ENCODE measurements at regions not wholly inside any gene's neighbourhood (a gene's known extent, or its start where the extent isn't known, plus 50 kb on each side); places are given as distances from the start of the nearest gene placed in this dataset.

- TF ChIP-seq RARB (CRISPR knock-in tag; IDR thresholded peaks at IDR 0.05) (no peak), GLIS3 (CRISPR knock-in tag; IDR thresholded peaks at IDR 0.05) (no peak), CSRNP3 (CRISPR knock-in tag; IDR thresholded peaks at IDR 0.05) (no peak), SNAI2 (CRISPR knock-in tag; IDR thresholded peaks at IDR 0.05) (no peak), ZFP30 (CRISPR knock-in tag; IDR thresholded peaks at IDR 0.05) (no peak), POU6F1 (CRISPR knock-in tag; IDR thresholded peaks at IDR 0.05; ENCODE audit: borderline replicate concordance, low read depth) (no peak), CREB5 (CRISPR knock-in tag; IDR thresholded peaks at IDR 0.05; ENCODE audit: low read depth) (no peak), ZNF8 (CRISPR knock-in tag; IDR thresholded peaks at IDR 0.05) (no peak), BACH2 (CRISPR knock-in tag; IDR thresholded peaks at IDR 0.05; ENCODE audit: borderline replicate concordance) (no peak), ARNTL (CRISPR knock-in tag; IDR thresholded peaks at IDR 0.05; ENCODE audit: borderline replicate concordance, low read depth) (no peak), TSHZ2 (CRISPR knock-in tag; IDR thresholded peaks at IDR 0.05) (no peak), OSR1 (CRISPR knock-in tag; IDR thresholded peaks at IDR 0.05) (no peak)
Measured at GRCh38 chr22:46035742-46036557, 59.0 kb upstream of the WNT7B start.
